HL-60 (cell line): ENCODE measurements at regions not wholly inside any gene's neighbourhood (a gene's known extent, or its start where the extent isn't known, plus 50 kb on each side); places are given as distances from the start of the nearest gene placed in this dataset.

Experiments
- GABPA ChIP-seq: IDR thresholded peaks from 2 replicates; pipeline ENCODE4 v1.6.1; 2012; ENCODE audit warnings: low read depth
- TF ChIP-seq, protein P1 (sequence below): IDR thresholded peaks from one replicate; pipeline ENCODE4 v1.5.1; 2011; ENCODE audit warnings: low read length, control low read depth, inconsistent platforms; ENCODE audit not compliant: insufficient read depth

DNA sequence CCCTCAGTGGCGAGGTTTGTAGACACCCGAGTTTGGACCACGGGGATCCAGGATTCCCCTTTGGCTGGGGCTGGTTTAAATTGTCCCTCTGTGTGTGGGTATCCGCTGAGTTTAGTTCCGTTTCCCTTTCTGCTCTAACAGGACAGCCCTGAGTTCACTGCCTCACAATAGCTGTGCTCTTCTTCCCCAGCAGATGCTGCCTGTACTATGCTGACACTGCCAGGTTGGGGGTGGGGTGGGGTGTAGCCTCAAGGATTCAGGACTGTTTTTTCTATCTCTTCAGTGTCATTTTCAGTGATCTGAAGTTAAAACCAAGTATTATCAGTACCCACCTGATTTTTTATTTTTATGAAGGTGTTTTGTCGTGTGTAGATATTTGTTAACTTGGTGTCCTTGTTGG lies 655.0 kb downstream of the COL12A1 start:
- TF ChIP-seq, protein P1, sequence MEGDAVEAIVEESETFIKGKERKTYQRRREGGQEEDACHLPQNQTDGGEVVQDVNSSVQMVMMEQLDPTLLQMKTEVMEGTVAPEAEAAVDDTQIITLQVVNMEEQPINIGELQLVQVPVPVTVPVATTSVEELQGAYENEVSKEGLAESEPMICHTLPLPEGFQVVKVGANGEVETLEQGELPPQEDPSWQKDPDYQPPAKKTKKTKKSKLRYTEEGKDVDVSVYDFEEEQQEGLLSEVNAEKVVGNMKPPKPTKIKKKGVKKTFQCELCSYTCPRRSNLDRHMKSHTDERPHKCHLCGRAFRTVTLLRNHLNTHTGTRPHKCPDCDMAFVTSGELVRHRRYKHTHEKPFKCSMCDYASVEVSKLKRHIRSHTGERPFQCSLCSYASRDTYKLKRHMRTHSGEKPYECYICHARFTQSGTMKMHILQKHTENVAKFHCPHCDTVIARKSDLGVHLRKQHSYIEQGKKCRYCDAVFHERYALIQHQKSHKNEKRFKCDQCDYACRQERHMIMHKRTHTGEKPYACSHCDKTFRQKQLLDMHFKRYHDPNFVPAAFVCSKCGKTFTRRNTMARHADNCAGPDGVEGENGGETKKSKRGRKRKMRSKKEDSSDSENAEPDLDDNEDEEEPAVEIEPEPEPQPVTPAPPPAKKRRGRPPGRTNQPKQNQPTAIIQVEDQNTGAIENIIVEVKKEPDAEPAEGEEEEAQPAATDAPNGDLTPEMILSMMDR: no peak
- TF ChIP-seq GABPA: no peak
